Calu3 (cell line): ENCODE measurements at regions not wholly inside any gene's neighbourhood (a gene's known extent, or its start where the extent isn't known, plus 50 kb on each side); places are given as distances from the start of the nearest gene placed in this dataset.
"Not testable (repeated sequence)": the region's sequence is repeated elsewhere in the genome, so short reads cannot be mapped to it uniquely, and the experiment has no call there.

Experiments
- BruUV-seq: library from RNA; stranded (reverse); fragments of 400-500 nt; replicated peaks from 2 replicates; lab custom pipeline; 2021; lab: Mats Ljungman, UMichigan
- CTCF ChIA-PET: fragments of 300-600 bp; sonication (Branson Sonifier 250); formaldehyde crosslinking; loops from one replicate; lab custom pipeline; 2022; ENCODE audit warnings: antibody characterized with exemption; lab: Charles Lee
- DNase-seq: peaks from one replicate; pipeline ENCODE4 v3.0.0; 2022
- H3K27ac Mint-ChIP-seq: one replicate; pipeline ENCODE4 v1.8.0; 2022; ENCODE audit warnings: mixed read lengths; ENCODE audit not compliant: unreplicated experiment
- H3K27me3 Mint-ChIP-seq: one replicate; pipeline ENCODE4 v1.8.0; 2022; ENCODE audit warnings: mixed read lengths; ENCODE audit not compliant: unreplicated experiment
- H3K36me3 Mint-ChIP-seq: one replicate; pipeline ENCODE4 v1.8.0; 2022; ENCODE audit warnings: mild to moderate bottlenecking, moderate library complexity, mixed read lengths; ENCODE audit not compliant: insufficient read depth, unreplicated experiment
- H3K4me1 Mint-ChIP-seq: one replicate; pipeline ENCODE4 v1.8.0; 2022; ENCODE audit warnings: mild to moderate bottlenecking, low read depth, mixed read lengths; ENCODE audit not compliant: unreplicated experiment
- H3K4me3 Mint-ChIP-seq: one replicate; pipeline ENCODE4 v1.8.0; 2022; ENCODE audit warnings: mild to moderate bottlenecking, low read depth, moderate library complexity, mixed read lengths; ENCODE audit not compliant: unreplicated experiment
- H3K9me3 Mint-ChIP-seq: one replicate; pipeline ENCODE4 v1.8.0; 2022; ENCODE audit warnings: low read depth, mixed read lengths; ENCODE audit not compliant: unreplicated experiment
- intact Hi-C: fragments of 100-400 bp; cut with micrococcal nuclease; formaldehyde crosslinking; loops from one replicate; pipeline ENCODE4 v1.10.0; 2022; ENCODE audit not compliant: unreplicated experiment
- TF ChIP-seq, protein P1 (sequence below): fragments of 200-600 bp; IDR thresholded peaks from one replicate; pipeline ENCODE4 v1.8.0; 2022; ENCODE audit warnings: antibody characterized with exemption; ENCODE audit not compliant: unreplicated experiment

DNA sequence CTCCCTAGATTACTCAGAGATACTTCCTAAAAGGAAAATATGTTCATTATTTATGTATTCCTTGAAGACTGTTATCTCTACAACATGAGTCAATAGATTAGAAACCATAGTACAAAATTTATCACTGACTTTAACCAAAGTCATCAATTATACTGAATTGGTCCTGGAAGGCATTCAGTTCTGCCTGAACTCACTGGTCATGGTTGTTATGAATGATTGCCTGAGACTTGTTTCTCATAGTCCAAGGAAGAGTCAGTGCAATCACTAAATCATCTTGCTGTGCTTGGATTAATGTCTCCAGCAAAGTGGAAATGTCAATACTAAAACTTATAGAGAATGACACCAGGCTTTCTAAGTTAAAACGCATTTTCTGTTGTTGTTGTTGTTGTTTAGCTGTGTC, 878.6 kb upstream of the MANEA start:
- TF ChIP-seq, protein P1, sequence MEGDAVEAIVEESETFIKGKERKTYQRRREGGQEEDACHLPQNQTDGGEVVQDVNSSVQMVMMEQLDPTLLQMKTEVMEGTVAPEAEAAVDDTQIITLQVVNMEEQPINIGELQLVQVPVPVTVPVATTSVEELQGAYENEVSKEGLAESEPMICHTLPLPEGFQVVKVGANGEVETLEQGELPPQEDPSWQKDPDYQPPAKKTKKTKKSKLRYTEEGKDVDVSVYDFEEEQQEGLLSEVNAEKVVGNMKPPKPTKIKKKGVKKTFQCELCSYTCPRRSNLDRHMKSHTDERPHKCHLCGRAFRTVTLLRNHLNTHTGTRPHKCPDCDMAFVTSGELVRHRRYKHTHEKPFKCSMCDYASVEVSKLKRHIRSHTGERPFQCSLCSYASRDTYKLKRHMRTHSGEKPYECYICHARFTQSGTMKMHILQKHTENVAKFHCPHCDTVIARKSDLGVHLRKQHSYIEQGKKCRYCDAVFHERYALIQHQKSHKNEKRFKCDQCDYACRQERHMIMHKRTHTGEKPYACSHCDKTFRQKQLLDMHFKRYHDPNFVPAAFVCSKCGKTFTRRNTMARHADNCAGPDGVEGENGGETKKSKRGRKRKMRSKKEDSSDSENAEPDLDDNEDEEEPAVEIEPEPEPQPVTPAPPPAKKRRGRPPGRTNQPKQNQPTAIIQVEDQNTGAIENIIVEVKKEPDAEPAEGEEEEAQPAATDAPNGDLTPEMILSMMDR: no peak
- H3K9me3 Mint-ChIP-seq: peaks cover 3% of the 10 kb centered on the region
- BruUV-seq: no TSS peak
- H3K36me3 Mint-ChIP-seq: no peaks in the 10 kb centered on the region
- CTCF ChIA-PET: no interaction called here
- no peaks in the 10 kb centered on the region for H3K4me1 Mint-ChIP-seq
- no peak overlapping the region for H3K27ac Mint-ChIP-seq
- DNase-seq: no peak
- H3K27me3 Mint-ChIP-seq: no peaks in the 10 kb centered on the region
- H3K4me3 Mint-ChIP-seq: no peak overlapping the region
- intact Hi-C loops: no loop called here

DNA sequence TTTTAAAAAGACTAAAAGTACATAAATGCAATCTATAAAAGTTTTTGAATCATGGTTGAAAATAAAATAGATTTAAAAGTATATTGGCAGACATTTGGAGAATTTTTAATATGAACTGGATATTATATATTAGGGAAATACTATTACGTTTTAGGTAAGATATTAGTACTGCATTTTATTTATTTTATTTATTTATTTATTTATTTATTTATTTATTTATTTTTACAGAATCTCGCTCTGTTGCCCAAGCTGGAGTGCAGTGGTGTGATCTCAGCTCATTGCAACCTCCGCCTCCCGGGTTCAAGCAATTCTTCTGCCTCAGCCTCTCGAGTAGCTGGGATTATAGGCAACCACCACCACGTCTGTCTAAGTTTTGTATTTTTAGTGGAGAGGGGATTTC, 890.1 kb upstream of the MANEA start:
- H3K36me3 Mint-ChIP-seq, intact Hi-C loops, H3K27ac Mint-ChIP-seq, H3K4me1 Mint-ChIP-seq, H3K27me3 Mint-ChIP-seq, H3K4me3 Mint-ChIP-seq, DNase-seq, CTCF ChIA-PET, H3K9me3 Mint-ChIP-seq, BruUV-seq: not testable (repeated sequence)

- Mint-ChIP-seq H3K4me1 (no peaks in the 10 kb centered on the region), H3K27me3 (no peaks in the 10 kb centered on the region), H3K27ac (no peak overlapping the region), H3K4me3 (no peak overlapping the region), H3K9me3 (peaks cover 3% of the 10 kb centered on the region), H3K36me3 (no peaks in the 10 kb centered on the region)
- TF ChIP-seq, protein P1: no peak
- no peak for DNase-seq
- no TSS peak for BruUV-seq
- CTCF ChIA-PET: no interaction called here
- intact Hi-C loops: no loop called here
Measured at GRCh38 chr6:94683409-94683808, 893.9 kb upstream of the MANEA start.

DNA sequence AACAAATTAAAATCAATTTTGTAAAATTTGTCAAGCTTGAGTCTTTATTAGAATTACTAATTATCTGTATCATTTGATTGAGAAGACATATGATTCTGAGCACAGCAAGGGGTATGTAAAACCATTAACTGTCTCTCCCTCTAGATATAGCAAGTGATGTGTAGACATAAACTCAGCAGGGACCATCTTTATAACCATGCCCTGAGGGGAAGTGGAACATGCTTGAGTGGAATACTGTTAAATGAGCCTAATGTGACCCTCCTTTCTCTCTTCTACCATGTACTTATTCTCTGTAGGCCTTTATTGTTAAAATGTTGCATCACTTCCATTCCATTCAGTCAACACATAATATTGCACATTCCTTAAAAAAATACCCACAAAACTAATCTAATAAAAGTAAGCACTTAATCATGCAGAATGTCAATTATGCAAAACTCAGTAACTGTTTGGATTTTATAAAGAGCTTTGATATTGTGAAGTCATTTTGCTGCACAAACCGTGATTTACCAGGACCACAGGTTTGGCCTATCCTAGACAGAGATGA, 896.6 kb upstream of the MANEA start:
- intact Hi-C loops: no loop called here
- Mint-ChIP-seq H3K36me3 (no peaks in the 10 kb centered on the region), H3K9me3 (peaks cover 3% of the 10 kb centered on the region), H3K27me3 (no peaks in the 10 kb centered on the region), H3K4me1 (no peaks in the 10 kb centered on the region), H3K4me3 (no peak overlapping the region), H3K27ac (no peak overlapping the region)
- DNase-seq: no peak
- no TSS peak for BruUV-seq
- CTCF ChIA-PET: no interaction called here
- TF ChIP-seq, protein P1: no peak

DNA sequence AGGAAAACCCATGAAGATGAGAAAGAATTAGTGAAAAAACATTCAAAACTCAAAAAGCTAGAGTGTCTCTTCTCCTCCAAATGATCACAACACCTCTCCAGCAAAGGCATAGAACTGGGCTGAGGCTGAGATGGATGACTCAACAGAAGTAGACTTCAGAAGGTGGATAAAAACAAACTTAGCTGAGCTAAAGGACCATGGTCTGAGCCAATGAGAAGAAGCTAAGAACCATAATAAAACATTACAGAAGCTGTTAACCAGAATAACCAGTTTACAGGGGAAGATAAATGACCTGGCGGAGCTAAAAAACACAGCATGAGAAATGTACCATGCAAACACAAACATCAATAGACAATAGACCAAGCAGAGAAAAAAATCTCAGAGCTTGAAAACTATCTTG, 904.1 kb upstream of the MANEA start:
- no TSS peak for BruUV-seq
- no peaks in the 10 kb centered on the region for H3K27me3 Mint-ChIP-seq
- DNase-seq: no peak
- CTCF ChIA-PET: no interaction called here
- TF ChIP-seq, protein P1: no peak
- no peaks in the 10 kb centered on the region for H3K4me1 Mint-ChIP-seq
- peaks cover 3% of the 10 kb centered on the region for H3K9me3 Mint-ChIP-seq
- no peak overlapping the region for H3K27ac Mint-ChIP-seq
- intact Hi-C loops: no loop called here
- no peaks in the 10 kb centered on the region for H3K36me3 Mint-ChIP-seq
- H3K4me3 Mint-ChIP-seq: no peak overlapping the region
